Naive B cell (primary cell): ENCODE measurements at regions not wholly inside any gene's neighbourhood (a gene's known extent, or its start where the extent isn't known, plus 50 kb on each side); places are given as distances from the start of the nearest gene placed in this dataset.
A peak's percentile ranks its signal among the peaks of the same experiment; 100 is the strongest.
"Not testable (repeated sequence)": the region's sequence is repeated elsewhere in the genome, so short reads cannot be mapped to it uniquely, and the experiment has no call there.

Source experiments
- ATAC-seq, 2 donors: fragments of 150-1000 bp; cut with Tn5 transposase; 2 replicates each; pipeline ENCODE4 v1.10.0; 2021; ENCODE audit warnings: low read depth in 2 of 2, mild to moderate bottlenecking in 2 of 2, moderate library complexity in 2 of 2
- DNase-seq: peaks from one replicate; pipeline ENCODE4 v3.0.0; 2022
- H3K27ac Mint-ChIP-seq, 6 donors: one replicate each; pipeline ENCODE4 v1.8.0; 2020 to 2022; ENCODE audit warnings: mild to moderate bottlenecking in 6 of 6, mixed read lengths in 6 of 6, moderate library complexity in 5 of 6, inconsistent platforms in 2 of 6
- H3K27me3 Mint-ChIP-seq, 3 donors: one replicate each; pipeline ENCODE4 v1.8.0; 2021 to 2022; ENCODE audit warnings: mixed read lengths in 3 of 3, mild to moderate bottlenecking in 1 of 3
- H3K36me3 Mint-ChIP-seq, 2 donors: one replicate each; pipeline ENCODE4 v1.8.0; 2020 to 2022; ENCODE audit warnings: mixed read lengths in 2 of 2, inconsistent platforms in 1 of 2, mild to moderate bottlenecking in 1 of 2
- H3K4me1 Mint-ChIP-seq, 3 donors: one replicate each; pipeline ENCODE4 v1.8.0; 2020 to 2022; ENCODE audit warnings: mixed read lengths in 3 of 3, inconsistent platforms in 1 of 3, mild to moderate bottlenecking in 1 of 3, moderate library complexity in 1 of 3
- H3K4me3 Mint-ChIP-seq, 8 donors: one replicate each; pipeline ENCODE4 v1.8.0; 2020 to 2022; ENCODE audit warnings: mild to moderate bottlenecking in 8 of 8, mixed read lengths in 8 of 8, moderate library complexity in 8 of 8, inconsistent platforms in 2 of 8
- H3K9me3 Mint-ChIP-seq, 7 donors: one replicate each; pipeline ENCODE4 v1.8.0; 2020 to 2022; ENCODE audit warnings: mixed read lengths in 7 of 7, mild to moderate bottlenecking in 5 of 7, inconsistent platforms in 2 of 7, moderate library complexity in 1 of 7

DNA sequence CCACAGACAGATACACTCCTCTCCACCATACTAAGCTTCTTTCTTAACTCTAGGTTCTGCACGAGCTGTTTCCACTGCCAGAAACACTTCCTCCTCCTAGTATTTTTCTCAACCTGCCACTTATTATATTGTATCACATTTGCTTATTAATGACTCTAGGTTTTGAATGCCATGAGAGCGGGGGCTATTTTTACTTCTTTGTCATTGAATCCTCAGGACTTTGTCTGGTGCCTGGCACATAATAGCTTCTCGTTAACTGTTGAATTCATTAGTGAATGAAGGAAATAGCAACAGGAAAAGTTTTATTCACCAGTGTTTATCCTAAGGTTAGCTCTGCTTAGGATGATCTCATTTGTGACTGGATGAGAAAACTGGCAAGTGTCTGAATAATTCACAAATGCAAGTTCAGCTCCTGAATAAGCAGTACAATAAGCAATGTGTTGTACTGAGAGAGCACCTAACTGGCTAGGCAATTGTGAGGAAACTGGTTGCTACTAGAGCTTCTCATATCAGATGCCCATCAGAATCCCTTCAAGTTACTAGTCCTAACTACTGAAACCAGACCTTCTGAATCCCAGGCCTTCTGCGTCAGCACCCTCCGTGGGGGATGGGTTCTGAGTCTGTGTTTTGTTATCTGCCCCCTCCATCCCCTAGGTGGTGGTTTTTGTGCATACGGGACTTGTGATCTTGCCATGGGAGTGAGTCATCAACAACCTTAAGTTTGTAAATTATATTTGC is 92.7 kb downstream of the LSMEM1 start:
- Mint-ChIP-seq H3K4me1 (peaks cover 17 to 18% (median 18%) of the 10 kb centered on the region in 3 donors), H3K27ac (peak overlapping the region in 1 of 6 donors; percentile 10), H3K27me3 (peaks cover 0 to 5% (median under 1%) of the 10 kb centered on the region in 3 donors), H3K9me3 (peaks cover 6 to 19% (median 10%) of the 10 kb centered on the region in 7 donors), H3K36me3 (peaks cover 8 to 10% of the 10 kb centered on the region in 2 donors), H3K4me3 (peak overlapping the region in 1 of 8 donors; percentile 4)
- ATAC-seq (no peak), DNase-seq (no peak)

DNA sequence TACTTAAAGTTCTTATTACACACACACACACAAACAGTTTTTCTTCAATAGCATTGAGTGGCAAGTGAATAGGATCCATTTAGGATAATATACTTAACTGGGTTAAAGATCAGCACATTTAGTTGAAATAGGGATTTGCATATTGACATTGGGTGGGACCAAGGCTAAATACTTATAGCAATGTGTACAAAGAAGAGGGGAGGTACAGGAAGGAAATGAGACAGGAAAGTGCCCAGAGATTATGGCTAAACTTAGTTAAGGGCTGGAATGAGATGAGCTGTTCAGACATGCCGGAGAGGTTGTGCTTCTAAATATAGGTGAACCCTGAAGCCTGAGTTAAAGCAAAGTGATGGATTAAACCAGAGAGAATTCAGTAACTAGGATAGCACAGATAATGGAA is 95.1 kb downstream of the LSMEM1 start:
- Mint-ChIP-seq H3K9me3 (peaks cover 6 to 19% (median 10%) of the 10 kb centered on the region in 7 donors), H3K27ac (peak overlapping the region in 1 of 6 donors; percentile 5), H3K36me3 (peaks cover 8 to 10% of the 10 kb centered on the region in 2 donors), H3K4me1 (peaks cover 17 to 18% (median 18%) of the 10 kb centered on the region in 3 donors), H3K4me3 (no peak overlapping the region), H3K27me3 (peaks cover 0 to 15% (median 4%) of the 10 kb centered on the region in 3 donors)
- no peak for DNase-seq
- no peak for ATAC-seq

DNA sequence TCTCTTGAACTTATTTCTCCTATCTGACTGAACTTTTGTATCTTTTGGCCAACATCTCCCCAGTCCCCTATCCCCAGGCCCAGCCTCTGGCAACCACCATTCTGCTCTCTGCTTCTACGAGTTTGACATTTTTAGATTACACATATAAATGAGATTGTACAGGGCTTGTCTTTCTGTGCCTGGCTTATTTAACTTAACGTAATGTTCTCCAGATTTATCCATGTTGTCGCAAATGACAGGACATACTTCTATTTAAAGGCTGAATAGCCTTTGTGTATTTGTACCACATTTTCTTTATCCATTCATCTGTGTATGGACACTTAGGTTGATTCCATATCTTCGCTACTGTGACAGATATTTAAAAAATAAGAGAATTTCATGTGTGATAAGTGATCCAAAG is 98.6 kb downstream of the LSMEM1 start:
- H3K27me3 Mint-ChIP-seq, result peaks cover 6 to 15% (median 10%) of the 10 kb centered on the region in 3 donors
- no peak overlapping the region for H3K4me3 Mint-ChIP-seq
- DNase-seq, result no peak
- H3K9me3 Mint-ChIP-seq, result peaks cover 6 to 19% (median 10%) of the 10 kb centered on the region in 7 donors
- H3K4me1 Mint-ChIP-seq, result no peaks in the 10 kb centered on the region
- ATAC-seq, result no peak
- no peak overlapping the region for H3K27ac Mint-ChIP-seq
- H3K36me3 Mint-ChIP-seq, result peaks cover 8 to 10% of the 10 kb centered on the region in 2 donors

DNA sequence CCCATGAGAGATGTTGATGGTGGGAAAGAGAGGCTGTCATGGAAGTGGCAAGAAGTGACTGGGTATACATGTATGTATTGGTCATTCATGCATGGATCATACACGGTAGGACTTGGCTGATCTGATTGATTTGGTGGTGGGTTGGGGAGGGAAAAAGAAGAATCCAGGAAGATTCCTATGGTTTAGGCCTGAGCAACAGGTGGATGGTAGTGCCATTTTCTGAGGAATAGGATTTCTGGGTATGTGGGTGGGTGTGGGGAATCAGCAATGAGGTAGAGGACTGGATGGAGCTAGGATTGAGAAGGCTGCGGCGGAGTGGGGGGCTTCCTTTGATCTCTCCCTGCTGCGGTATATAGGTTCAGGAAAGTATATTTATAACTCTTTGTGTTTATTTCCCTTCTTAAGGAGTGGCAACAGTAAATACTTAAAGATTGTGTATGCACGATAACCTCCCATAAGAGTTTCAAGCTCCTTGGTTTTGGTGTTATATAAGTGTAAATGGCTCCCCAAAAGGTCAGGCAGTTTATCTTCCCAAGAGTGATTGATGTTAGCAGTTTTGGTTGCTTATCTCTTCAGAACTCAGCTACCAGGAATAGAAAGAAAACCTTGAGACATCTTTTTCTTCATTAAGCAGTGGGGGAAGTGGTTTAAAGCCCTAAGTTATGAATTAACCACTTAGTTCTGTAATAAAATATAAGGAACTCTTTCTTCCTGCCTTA is 100.1 kb downstream of the LSMEM1 start:
- DNase-seq, result no peak
- Mint-ChIP-seq H3K27ac (peak overlapping the region in 1 of 6 donors; percentile 10), H3K36me3 (peaks cover 4 to 7% of the 10 kb centered on the region in 2 donors), H3K4me3 (no peak overlapping the region), H3K4me1 (no peaks in the 10 kb centered on the region), H3K27me3 (peaks cover 6 to 17% (median 15%) of the 10 kb centered on the region in 3 donors), H3K9me3 (peaks cover 4 to 15% (median 8%) of the 10 kb centered on the region in 7 donors)
- ATAC-seq, result no peak

DNA sequence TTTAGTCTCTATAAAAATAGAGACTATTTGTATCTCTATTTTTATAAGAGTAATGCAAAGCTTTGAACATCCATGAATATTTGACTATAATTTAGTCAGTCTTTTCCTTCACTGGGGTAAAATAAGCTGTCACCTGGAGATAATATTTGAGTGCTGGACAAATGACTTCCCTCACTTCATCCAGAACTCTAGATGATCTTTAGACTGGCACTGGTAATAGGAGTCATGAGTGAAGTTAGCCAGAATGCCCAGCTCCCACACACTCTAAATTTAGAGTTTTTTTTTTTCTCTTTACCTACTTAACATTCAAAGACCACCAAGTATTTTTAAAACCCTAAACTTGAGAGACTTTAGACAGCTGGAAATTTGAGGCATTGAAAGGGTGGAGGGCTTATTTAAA is 100.7 kb downstream of the LSMEM1 start:
- Mint-ChIP-seq H3K27me3 (peaks cover 6 to 19% (median 15%) of the 10 kb centered on the region in 3 donors), H3K9me3 (peaks cover under 1 to 9% (median 3%) of the 10 kb centered on the region in 7 donors), H3K4me3 (no peak overlapping the region), H3K27ac (no peak overlapping the region), H3K4me1 (no peaks in the 10 kb centered on the region), H3K36me3 (peaks cover 0 to under 1% of the 10 kb centered on the region in 2 donors)
- ATAC-seq (no peak), DNase-seq (no peak)

DNA sequence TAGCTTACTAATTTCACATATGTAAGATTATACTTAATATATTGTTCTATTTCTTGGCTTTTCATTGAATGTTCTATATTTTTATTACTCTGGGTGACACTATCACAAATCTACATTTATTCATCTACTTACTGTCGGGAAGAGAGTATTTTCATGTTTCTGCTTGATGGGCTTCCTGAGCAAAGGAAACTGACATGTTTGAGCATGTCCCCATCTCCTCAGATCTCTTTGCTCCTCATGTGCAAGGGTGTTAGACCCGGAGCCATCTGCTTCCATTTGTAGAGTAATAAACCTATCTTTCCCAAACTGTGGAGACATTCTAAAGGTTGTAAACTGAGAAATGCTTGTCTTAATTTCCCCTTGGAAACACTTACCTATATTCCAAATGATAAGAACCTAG is 103.5 kb downstream of the LSMEM1 start:
- H3K36me3 Mint-ChIP-seq, result no peaks in the 10 kb centered on the region
- peaks cover 11 to 25% (median 15%) of the 10 kb centered on the region in 3 donors for H3K27me3 Mint-ChIP-seq
- no peak overlapping the region for H3K27ac Mint-ChIP-seq
- H3K4me1 Mint-ChIP-seq, result no peaks in the 10 kb centered on the region
- peaks cover 0 to 2% (median 0%) of the 10 kb centered on the region in 7 donors for H3K9me3 Mint-ChIP-seq
- H3K4me3 Mint-ChIP-seq, result no peak overlapping the region
- DNase-seq (no peak), ATAC-seq (no peak)

DNA sequence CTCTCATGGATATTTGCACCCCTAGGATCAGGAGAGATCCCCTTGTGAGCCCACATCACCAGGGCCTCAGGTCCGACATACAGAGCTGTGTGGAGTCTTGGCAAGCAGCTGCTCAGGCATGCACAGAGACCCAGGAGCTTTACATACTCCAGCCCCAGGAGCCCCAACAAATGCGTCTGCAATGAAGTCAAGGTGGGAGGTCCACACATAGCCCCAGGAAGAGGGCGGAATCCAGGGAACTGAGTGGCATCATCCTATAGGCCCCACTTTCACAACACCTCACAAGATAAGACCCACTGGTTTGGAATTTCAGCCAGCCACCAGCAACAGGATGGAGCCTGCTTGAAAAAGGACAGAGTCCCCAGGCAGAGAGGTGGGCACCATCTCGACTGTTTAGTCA is 106.7 kb downstream of the LSMEM1 start:
- peaks cover 0 to 22% (median 16%) of the 10 kb centered on the region in 3 donors for H3K27me3 Mint-ChIP-seq
- H3K36me3 Mint-ChIP-seq, result no peaks in the 10 kb centered on the region
- H3K4me3 Mint-ChIP-seq, result no peak overlapping the region
- no peaks in the 10 kb centered on the region for H3K4me1 Mint-ChIP-seq
- H3K9me3 Mint-ChIP-seq, result peaks cover 0 to 2% (median 0%) of the 10 kb centered on the region in 7 donors
- no peak for ATAC-seq
- no peak overlapping the region for H3K27ac Mint-ChIP-seq
- DNase-seq, result no peak

DNA sequence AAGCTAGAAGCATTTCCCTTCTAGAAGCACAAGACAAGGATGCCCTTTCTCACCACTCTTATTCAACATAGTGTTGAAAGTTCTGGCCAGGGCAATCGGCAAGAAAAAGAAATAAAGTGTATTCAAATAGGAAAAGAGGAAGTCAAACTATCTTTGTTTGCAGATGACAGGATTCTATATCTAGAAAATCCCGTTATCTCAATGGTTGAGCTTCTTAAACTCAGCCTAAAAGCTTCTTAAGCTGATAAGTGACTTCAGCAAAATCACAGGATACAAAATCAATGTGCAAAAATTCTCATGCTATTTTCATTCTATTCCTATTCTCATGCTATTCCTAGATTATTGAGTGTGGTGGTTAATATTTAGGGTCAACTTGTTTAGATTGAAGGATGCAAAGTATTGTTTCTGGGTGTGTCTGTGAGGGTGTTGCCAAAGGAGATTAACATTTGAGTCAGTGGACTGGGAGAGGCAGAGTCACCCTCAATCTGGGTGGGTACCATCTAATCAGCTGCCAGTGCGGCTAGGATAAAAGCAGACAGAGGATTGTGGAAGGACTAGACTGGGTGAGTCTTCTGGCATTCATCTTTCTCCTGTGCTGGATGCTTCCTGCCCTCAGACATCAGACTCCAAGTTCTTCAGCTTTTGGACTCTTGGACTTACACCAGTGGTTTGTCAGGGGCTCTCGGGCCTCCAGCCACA is 111.9 kb downstream of the LSMEM1 start:
- not testable (repeated sequence) for H3K36me3 Mint-ChIP-seq, H3K27ac Mint-ChIP-seq

DNA sequence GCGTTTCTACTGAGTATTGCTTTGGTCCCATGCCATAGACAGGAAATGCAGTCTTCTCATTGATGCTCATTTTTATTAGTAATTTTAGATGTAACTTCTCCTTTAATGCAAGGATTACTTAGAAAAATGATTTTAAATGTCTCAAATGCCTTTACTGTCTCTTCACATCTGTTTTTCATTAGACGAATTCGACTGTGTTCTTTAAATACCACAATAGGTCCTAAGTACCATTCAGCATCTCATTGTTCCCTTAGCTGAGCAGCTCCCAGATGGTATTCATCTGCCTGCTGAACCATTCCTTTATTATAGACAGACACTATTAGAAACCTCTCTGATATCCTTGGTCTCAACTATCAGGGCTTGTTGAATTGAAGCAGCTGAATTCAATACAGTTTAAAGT is 113.6 kb downstream of the LSMEM1 start:
- no peak overlapping the region for H3K27ac Mint-ChIP-seq

More for the DNA sequence above, 111.9 kb downstream of the LSMEM1 start:
- H3K27me3 Mint-ChIP-seq, result peaks cover 0 to 14% (median 7%) of the 10 kb centered on the region in 3 donors
- not testable (repeated sequence) for H3K4me1 Mint-ChIP-seq, H3K9me3 Mint-ChIP-seq, DNase-seq, ATAC-seq, H3K4me3 Mint-ChIP-seq

DNA sequence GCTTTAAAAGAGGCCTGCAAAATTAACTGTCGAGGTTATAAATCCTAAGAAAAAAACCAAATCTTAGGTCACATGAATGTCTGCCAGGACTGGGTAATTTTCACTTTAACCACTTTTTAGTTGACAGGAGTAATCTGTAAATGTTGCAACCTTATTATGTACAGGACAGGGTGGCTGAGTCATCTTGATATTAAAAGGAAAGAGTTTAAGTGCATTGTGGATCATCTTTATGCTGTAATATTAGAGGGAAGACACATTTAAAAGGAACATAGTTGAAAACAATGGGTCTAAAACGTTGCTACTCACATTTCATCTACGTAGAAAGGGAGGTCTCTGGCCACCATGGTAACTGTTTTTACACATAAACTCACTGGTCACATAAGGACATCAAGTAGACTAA is 115.5 kb downstream of the LSMEM1 start:
- DNase-seq (no peak), ATAC-seq (no peak)
- no peaks in the 10 kb centered on the region for H3K4me1 Mint-ChIP-seq
- H3K27me3 Mint-ChIP-seq, result peaks cover 0 to 4% (median 0%) of the 10 kb centered on the region in 3 donors
- H3K36me3 Mint-ChIP-seq, result no peaks in the 10 kb centered on the region
- H3K9me3 Mint-ChIP-seq, result peaks cover 0 to 3% (median 0%) of the 10 kb centered on the region in 7 donors
- H3K4me3 Mint-ChIP-seq, result no peak overlapping the region
- H3K27ac Mint-ChIP-seq, result no peak overlapping the region

More for the DNA sequence above, 113.6 kb downstream of the LSMEM1 start:
- DNase-seq, result no peak
- Mint-ChIP-seq H3K4me1 (no peaks in the 10 kb centered on the region), H3K9me3 (peaks cover 0 to 3% (median 0%) of the 10 kb centered on the region in 7 donors), H3K36me3 (no peaks in the 10 kb centered on the region), H3K27me3 (peaks cover 0 to 4% (median 0%) of the 10 kb centered on the region in 3 donors), H3K4me3 (no peak overlapping the region)
- ATAC-seq, result no peak

DNA sequence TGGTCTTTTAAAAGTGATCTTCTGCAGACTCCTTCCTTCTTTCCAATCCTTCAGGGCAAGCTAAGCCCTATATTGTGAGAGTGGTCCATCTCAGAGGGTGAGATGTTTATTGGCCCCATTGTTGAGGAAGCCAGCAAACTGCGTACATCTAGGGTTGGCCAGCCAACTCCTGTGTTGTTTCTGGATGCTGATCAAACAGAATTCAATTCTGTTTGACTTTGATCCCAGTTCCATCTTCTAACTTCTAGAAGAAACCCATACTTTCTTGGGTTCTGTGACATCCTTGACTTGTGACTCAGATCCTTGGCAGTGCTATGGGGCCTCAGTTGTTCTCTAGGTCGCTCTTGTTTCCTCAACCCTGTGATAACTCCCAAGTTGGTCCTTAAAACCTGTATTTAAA is 116.2 kb downstream of the LSMEM1 start:
- Mint-ChIP-seq H3K4me1 (no peaks in the 10 kb centered on the region), H3K27ac (no peak overlapping the region), H3K4me3 (no peak overlapping the region), H3K27me3 (peaks cover 0 to 4% (median 0%) of the 10 kb centered on the region in 3 donors), H3K36me3 (no peaks in the 10 kb centered on the region), H3K9me3 (peaks cover 0 to 3% (median 0%) of the 10 kb centered on the region in 7 donors)
- ATAC-seq, result no peak
- DNase-seq, result no peak

DNA sequence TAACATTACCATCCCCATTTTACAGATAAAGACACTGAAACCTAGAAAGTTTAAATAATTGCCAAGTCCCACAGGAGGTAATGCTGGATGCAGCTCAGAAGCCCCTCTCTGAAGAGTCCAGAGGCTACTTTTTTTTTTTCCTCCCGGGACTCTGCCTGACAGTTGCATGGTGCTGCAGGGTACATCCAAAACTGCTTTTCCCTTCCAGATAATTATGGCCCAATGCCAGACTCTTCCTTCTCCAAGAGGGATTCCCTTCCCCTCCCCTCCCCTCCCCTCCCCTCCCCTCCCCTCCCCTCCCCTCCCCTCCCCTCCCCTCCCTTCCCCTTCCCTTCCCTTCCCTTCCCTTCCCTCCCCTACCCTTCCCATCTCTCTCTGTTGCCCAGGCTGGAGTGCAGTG is 122.9 kb downstream of the LSMEM1 start:
- DNase-seq (no peak), ATAC-seq (no peak)
- Mint-ChIP-seq H3K4me1 (no peaks in the 10 kb centered on the region), H3K27me3 (peaks cover 0 to 14% (median 10%) of the 10 kb centered on the region in 3 donors), H3K27ac (no peak overlapping the region), H3K36me3 (no peaks in the 10 kb centered on the region), H3K9me3 (peaks cover 0 to 5% (median 0%) of the 10 kb centered on the region in 7 donors), H3K4me3 (no peak overlapping the region)

DNA sequence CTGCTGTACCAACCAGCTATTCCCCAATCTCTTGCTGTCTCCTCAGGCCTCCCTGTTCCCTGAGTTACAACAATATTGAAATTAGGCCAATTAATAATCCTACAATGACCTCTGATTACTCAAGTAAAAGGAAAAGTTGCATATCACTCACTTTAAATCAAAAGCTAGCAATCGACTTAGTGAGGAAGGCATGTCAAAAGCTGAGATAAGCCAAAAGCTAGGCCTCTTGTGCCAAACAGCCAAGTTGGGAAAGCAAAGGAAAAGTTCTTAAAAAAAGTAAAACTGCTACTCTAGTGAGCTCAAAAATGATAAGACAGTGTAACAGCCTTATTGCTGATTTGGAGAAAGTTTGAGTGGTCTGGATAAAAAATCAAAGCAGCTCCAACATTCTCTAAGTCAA is 129.8 kb downstream of the LSMEM1 start:
- H3K4me3 Mint-ChIP-seq, result no peak overlapping the region
- H3K36me3 Mint-ChIP-seq, result no peaks in the 10 kb centered on the region
- peaks cover 0 to 2% (median 0%) of the 10 kb centered on the region in 7 donors for H3K9me3 Mint-ChIP-seq
- no peak overlapping the region for H3K27ac Mint-ChIP-seq
- ATAC-seq, result no peak
- DNase-seq, result no peak
- H3K4me1 Mint-ChIP-seq, result no peaks in the 10 kb centered on the region
- H3K27me3 Mint-ChIP-seq, result peaks cover 0 to 14% (median 6%) of the 10 kb centered on the region in 3 donors
